HG02623 (cell line): ENCODE measurements at regions not wholly inside any gene's neighbourhood (a gene's known extent, or its start where the extent isn't known, plus 50 kb on each side); places are given as distances from the start of the nearest gene placed in this dataset.

Experiments used
- ATAC-seq: cut with Tn5 transposase; IDR thresholded peaks from one replicate; pipeline ENCODE4 v1.9.1; 2021; ENCODE audit warnings: moderate library complexity; ENCODE audit not compliant: unreplicated experiment

- no peak for ATAC-seq
Measured at GRCh38 chr12:40551466-40551865, 140.8 kb upstream of the CNTN1 start.

GRCh38 chr12:40552868-40553267 is 139.4 kb upstream of the CNTN1 start:
- no peak for ATAC-seq

- ATAC-seq: no peak
Measured at GRCh38 chr12:40557980-40558379, 134.3 kb upstream of the CNTN1 start.

GRCh38 chr12:40559865-40560264 is 132.4 kb upstream of the CNTN1 start:
- ATAC-seq: peak; percentile 44

GRCh38 chr12:40560848-40561247 is 131.4 kb upstream of the CNTN1 start:
- ATAC-seq: peak; percentile 23

- peak; percentile 46 for ATAC-seq
Measured at GRCh38 chr12:40561395-40561966, 130.8 kb upstream of the CNTN1 start.

- no peak for ATAC-seq
Measured at GRCh38 chr12:40565029-40565633, 127.1 kb upstream of the CNTN1 start.

- ATAC-seq: no peak
Measured at GRCh38 chr12:40566271-40566670, 126.0 kb upstream of the CNTN1 start.

GRCh38 chr12:40569626-40570179 is 122.5 kb upstream of the CNTN1 start:
- ATAC-seq: no peak

GRCh38 chr12:40573024-40573423 is 119.2 kb upstream of the CNTN1 start:
- ATAC-seq: no peak

- no peak for ATAC-seq
Measured at GRCh38 chr12:40575987-40576386, 116.3 kb upstream of the CNTN1 start.

GRCh38 chr12:40577834-40578233 is 114.4 kb upstream of the CNTN1 start:
- no peak for ATAC-seq

- ATAC-seq: no peak
Measured at GRCh38 chr12:40579687-40580086, 112.6 kb upstream of the CNTN1 start.

GRCh38 chr12:40580346-40580745 is 111.9 kb upstream of the CNTN1 start:
- no peak for ATAC-seq

GRCh38 chr12:40581889-40582288 is 110.3 kb upstream of the CNTN1 start:
- ATAC-seq: no peak

- no peak for ATAC-seq
Measured at GRCh38 chr12:40583743-40584142, 108.5 kb upstream of the CNTN1 start.

GRCh38 chr12:40584763-40585162 is 107.5 kb upstream of the CNTN1 start:
- ATAC-seq: no peak

- no peak for ATAC-seq
Measured at GRCh38 chr12:40586823-40587222, 105.4 kb upstream of the CNTN1 start.

GRCh38 chr12:40587421-40587820 is 104.8 kb upstream of the CNTN1 start:
- no peak for ATAC-seq

GRCh38 chr12:40587970-40588369 is 104.3 kb upstream of the CNTN1 start:
- ATAC-seq: no peak

GRCh38 chr12:40597133-40597532 is 95.1 kb upstream of the CNTN1 start:
- ATAC-seq: no peak

GRCh38 chr12:40598073-40598472 is 94.2 kb upstream of the CNTN1 start:
- ATAC-seq: no peak

- ATAC-seq: no peak
Measured at GRCh38 chr12:40602562-40602961, 89.7 kb upstream of the CNTN1 start.
